Endothelial cell (in vitro differentiated cells): ENCODE measurements at regions not wholly inside any gene's neighbourhood (a gene's known extent, or its start where the extent isn't known, plus 50 kb on each side); places are given as distances from the start of the nearest gene placed in this dataset.

Source experiments
- DNase-seq: peaks from one replicate; pipeline ENCODE4 v3.0.0; 2021; ENCODE audit warnings: low spot score
- H3K27ac Mint-ChIP-seq: one replicate; pipeline ENCODE4 v1.8.0; 2021; ENCODE audit warnings: mixed read lengths, inconsistent platforms; ENCODE audit not compliant: unreplicated experiment
- H3K27me3 Mint-ChIP-seq: one replicate; pipeline ENCODE4 v1.8.0; 2021; ENCODE audit warnings: mild to moderate bottlenecking, moderate library complexity, mixed read lengths, inconsistent platforms; ENCODE audit not compliant: unreplicated experiment
- H3K36me3 Mint-ChIP-seq: one replicate; pipeline ENCODE4 v1.8.0; 2021; ENCODE audit warnings: mild to moderate bottlenecking, low read depth, mixed read lengths, inconsistent platforms; ENCODE audit not compliant: unreplicated experiment
- H3K4me1 Mint-ChIP-seq: one replicate; pipeline ENCODE4 v1.8.0; 2021; ENCODE audit warnings: mild to moderate bottlenecking, mixed read lengths, inconsistent platforms; ENCODE audit not compliant: unreplicated experiment
- H3K4me3 Mint-ChIP-seq: one replicate; pipeline ENCODE4 v1.8.0; 2021; ENCODE audit warnings: mild to moderate bottlenecking, mixed read lengths, inconsistent platforms; ENCODE audit not compliant: unreplicated experiment
- H3K9me3 Mint-ChIP-seq: one replicate; pipeline ENCODE4 v1.8.0; 2021; ENCODE audit warnings: mixed read lengths, inconsistent platforms; ENCODE audit not compliant: unreplicated experiment
- CTCF ChIP-seq: fragments of 200-600 bp; sonication (generic); IDR thresholded peaks from one replicate; pipeline ENCODE4 v1.5.0; 2021; ENCODE audit warnings: antibody characterized with exemption; ENCODE audit not compliant: unreplicated experiment

DNA sequence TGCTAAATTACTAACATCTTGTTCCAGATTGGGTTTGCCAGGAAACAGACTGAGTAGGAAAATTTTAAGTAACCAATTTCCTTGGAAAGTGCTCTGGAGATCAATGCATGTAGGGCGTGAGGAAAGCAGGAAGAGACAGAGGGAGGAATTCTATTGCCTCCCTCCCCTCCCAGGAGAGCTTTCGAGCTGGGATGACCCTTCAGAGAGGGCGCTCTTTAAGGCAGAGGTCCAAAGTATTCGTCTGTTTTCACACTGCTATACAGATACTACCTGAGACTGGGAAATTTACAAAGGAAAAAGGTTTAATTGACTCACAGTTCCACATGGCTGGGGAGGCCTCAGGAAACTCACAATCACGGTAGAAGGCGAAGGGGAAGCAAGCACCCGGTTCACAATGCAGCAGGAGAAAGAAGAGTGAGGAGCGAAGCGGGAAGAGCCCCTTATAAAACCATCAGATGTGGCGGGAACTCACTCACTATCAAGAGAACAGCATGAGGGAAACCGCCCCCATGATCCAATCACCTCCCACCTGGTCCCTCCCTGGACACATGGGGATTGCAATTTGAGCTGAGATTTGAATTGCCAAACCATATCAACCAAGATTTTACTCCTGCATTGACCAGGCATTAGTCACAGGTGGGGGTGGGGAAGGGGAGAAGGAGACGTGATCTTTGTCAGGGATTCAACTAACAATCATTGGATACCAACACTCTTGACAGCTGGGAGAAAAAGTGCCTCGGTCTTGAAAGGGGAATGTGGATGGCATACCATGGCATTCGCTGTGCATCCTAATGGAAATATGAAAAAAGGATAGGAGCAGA lies 63.8 kb downstream of the SLITRK2 start:
- no peak for DNase-seq
- no peak overlapping the region for H3K4me3 Mint-ChIP-seq

GRCh38 chrX:145886469-145886868 lies 68.8 kb downstream of the SLITRK2 start:
- Mint-ChIP-seq H3K9me3 (no peaks in the 10 kb centered on the region), H3K36me3 (no peaks in the 10 kb centered on the region), H3K4me1 (no peaks in the 10 kb centered on the region), H3K27me3 (no peaks in the 10 kb centered on the region), H3K4me3 (no peak overlapping the region), H3K27ac (no peak overlapping the region)
- TF ChIP-seq CTCF, result no peak
- no peak for DNase-seq

More for the DNA sequence above, 63.8 kb downstream of the SLITRK2 start:
- no peak for TF ChIP-seq CTCF
- Mint-ChIP-seq H3K27ac (no peak overlapping the region), H3K36me3 (no peaks in the 10 kb centered on the region), H3K27me3 (peaks cover 1% of the 10 kb centered on the region), H3K4me1 (peaks cover 4% of the 10 kb centered on the region), H3K9me3 (no peaks in the 10 kb centered on the region)

- H3K27ac Mint-ChIP-seq, result no peak overlapping the region
- H3K27me3 Mint-ChIP-seq, result no peaks in the 10 kb centered on the region
- DNase-seq, result no peak
- H3K4me3 Mint-ChIP-seq, result no peak overlapping the region
- no peak for TF ChIP-seq CTCF
- H3K36me3 Mint-ChIP-seq, result no peaks in the 10 kb centered on the region
- H3K4me1 Mint-ChIP-seq, result no peaks in the 10 kb centered on the region
- H3K9me3 Mint-ChIP-seq, result no peaks in the 10 kb centered on the region
Observed at GRCh38 chrX:145910017-145910416, 92.4 kb downstream of the SLITRK2 start.

GRCh38 chrX:145919400-145919799 lies 101.8 kb downstream of the SLITRK2 start:
- no peak for DNase-seq
- H3K9me3 Mint-ChIP-seq, result no peaks in the 10 kb centered on the region
- no peaks in the 10 kb centered on the region for H3K36me3 Mint-ChIP-seq
- H3K27me3 Mint-ChIP-seq, result no peaks in the 10 kb centered on the region
- no peak for TF ChIP-seq CTCF
- no peak overlapping the region for H3K27ac Mint-ChIP-seq
- no peaks in the 10 kb centered on the region for H3K4me1 Mint-ChIP-seq
- no peak overlapping the region for H3K4me3 Mint-ChIP-seq

DNA sequence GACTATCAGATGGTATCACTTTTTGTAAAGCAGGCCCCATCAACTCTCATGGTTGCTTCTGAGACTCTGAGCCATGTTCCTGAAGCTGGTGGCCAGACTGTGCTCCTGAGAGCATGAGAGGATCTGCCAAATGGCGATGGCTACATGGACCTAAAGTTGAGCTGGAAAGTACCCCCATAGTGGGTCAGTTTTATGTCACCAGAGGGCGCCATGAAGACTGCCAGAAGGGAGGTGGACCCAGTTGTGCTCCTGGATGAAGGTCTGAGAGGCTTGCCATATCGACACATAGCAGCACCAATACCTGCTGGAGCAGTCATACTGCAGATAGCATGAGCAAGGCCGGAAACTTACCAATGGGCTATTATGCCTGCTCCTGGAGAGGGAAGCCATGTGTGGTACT lies 105.7 kb downstream of the SLITRK2 start:
- Mint-ChIP-seq H3K4me1 (no peaks in the 10 kb centered on the region), H3K4me3 (no peak overlapping the region), H3K9me3 (no peaks in the 10 kb centered on the region), H3K36me3 (no peaks in the 10 kb centered on the region), H3K27ac (no peak overlapping the region), H3K27me3 (no peaks in the 10 kb centered on the region)
- DNase-seq, result peak; percentile 26
- no peak for TF ChIP-seq CTCF
